Suprapubic skin (tissue), 4 donors: ENCODE measurements at regions not wholly inside any gene's neighbourhood (a gene's known extent, or its start where the extent isn't known, plus 50 kb on each side); places are given as distances from the start of the nearest gene placed in this dataset.

Experiments used
- CTCF ChIP-seq, 2 donors: fragments of 200-600 bp in 1 of 2; fragments of 450-650 bp in 1 of 2; sonication (generic) in 1 of 2; IDR thresholded peaks; one replicate each; pipeline ENCODE4 v1.5.1; 2016 to 2019; ENCODE audit warnings: antibody characterized with exemption in 2 of 2, mild to moderate bottlenecking in 1 of 2, moderate library complexity in 1 of 2
- EP300 ChIP-seq: sonication (generic); formaldehyde crosslinking; IDR thresholded peaks from one replicate; pipeline ENCODE4 v1.6.1; 2017; ENCODE audit warnings: antibody characterized with exemption
- POLR2A ChIP-seq, 2 donors: fragments of 450-650 bp; IDR thresholded peaks; one replicate each; pipeline ENCODE4 v1.6.1; 2017; ENCODE audit warnings: antibody characterized with exemption in 2 of 2, mild to moderate bottlenecking in 2 of 2, moderate library complexity in 2 of 2
- POLR2AphosphoS5 ChIP-seq, 3 donors: sonication (generic); formaldehyde crosslinking; IDR thresholded peaks; one replicate each; pipeline ENCODE4 v1.6.1; 2017; ENCODE audit warnings: antibody characterized with exemption in 3 of 3

GRCh38 chr9:136607334-136607919 lies 55.3 kb upstream of the EGFL7 start:
- no peak for TF ChIP-seq CTCF (IDR thresholded peaks at IDR 0.05)
- TF ChIP-seq POLR2AphosphoS5 (IDR thresholded peaks at IDR 0.05): no peak
- no peak for TF ChIP-seq POLR2A (IDR thresholded peaks at IDR 0.05)
- TF ChIP-seq EP300: no peak
